ENCODE measurements at regions not wholly inside any gene's neighbourhood (a gene's known extent, or its start where the extent isn't known, plus 50 kb on each side); places are given as distances from the start of the nearest gene placed in this dataset.
"Not testable (repeated sequence)": the region's sequence is repeated elsewhere in the genome, so short reads cannot be mapped to it uniquely, and the experiment has no call there.

DNA sequence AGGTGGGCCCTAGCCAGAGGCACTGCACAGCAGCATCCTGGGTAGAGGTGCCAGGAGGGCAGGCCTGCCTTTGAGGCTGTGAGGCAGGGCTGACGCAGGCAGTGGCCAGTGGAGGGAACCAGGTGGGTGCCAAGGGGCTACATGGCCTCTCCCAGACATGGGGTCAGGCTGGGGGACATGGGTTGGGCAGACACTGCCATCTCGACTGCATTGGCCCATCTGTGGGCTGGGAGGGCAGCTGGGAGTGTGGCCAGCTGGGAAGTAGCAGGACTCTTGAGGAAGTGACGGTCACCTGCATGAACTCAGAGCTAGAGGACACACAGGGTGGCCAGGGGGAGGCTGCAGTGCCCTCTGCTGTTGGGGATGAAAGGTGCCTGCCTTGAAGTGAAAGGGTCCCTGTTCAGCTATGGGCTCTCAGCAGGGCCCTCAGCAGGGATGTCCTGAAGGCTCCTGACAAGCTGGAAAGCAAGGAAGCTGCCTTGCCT lies 294.6 kb downstream of the CCDC74A start:
- BruUV-seq (replicated peaks); intact Hi-C loops (cut with micrococcal nuclease; ENCODE audit: unreplicated experiment): not testable (repeated sequence)

GRCh38 chr2:131823058-131823457 lies 295.4 kb downstream of the CCDC74A start:
- H3K27ac ChIP-seq (ENCODE audit: low read length); H3K36me3 ChIP-seq (ENCODE audit: control insufficient read depth, insufficient read depth, low read length); ATAC-seq; intact Hi-C loops (cut with micrococcal nuclease; ENCODE audit: unreplicated experiment); H3K4me1 ChIP-seq (ENCODE audit: control insufficient read depth, insufficient read depth, low read length); H3K9me3 ChIP-seq (ENCODE audit: control insufficient read depth, insufficient read depth, low read depth, low read length); BruUV-seq (replicated peaks); CTCF ChIA-PET; DNase-seq (ENCODE audit: low read depth, low spot score); H3K4me3 ChIP-seq (ENCODE audit: low read depth in 2 of 2, low read length in 2 of 2); in situ Hi-C loops (cut with HindIII; ENCODE audit: low pct_unique_long_range_greater_than_20kb, low sequenced_read_pairs); H3K27me3 ChIP-seq (ENCODE audit: control insufficient read depth, insufficient read depth, low read length); POLR2A ChIA-PET: not testable (repeated sequence)

More for the DNA sequence above, 294.6 kb downstream of the CCDC74A start:
- CTCF ChIA-PET; H3K9me3 ChIP-seq (ENCODE audit: control insufficient read depth, insufficient read depth, low read depth, low read length); DNase-seq (ENCODE audit: low read depth, low spot score); H3K4me1 ChIP-seq (ENCODE audit: control insufficient read depth, insufficient read depth, low read length); POLR2A ChIA-PET; in situ Hi-C loops (cut with HindIII; ENCODE audit: low pct_unique_long_range_greater_than_20kb, low sequenced_read_pairs); H3K27ac ChIP-seq (ENCODE audit: low read length); H3K36me3 ChIP-seq (ENCODE audit: control insufficient read depth, insufficient read depth, low read length); H3K27me3 ChIP-seq (ENCODE audit: control insufficient read depth, insufficient read depth, low read length); ATAC-seq; H3K4me3 ChIP-seq (ENCODE audit: low read depth in 2 of 2, low read length in 2 of 2): not testable (repeated sequence)
- TF ChIP-seq CTCF (IDR thresholded peaks at IDR 0.05): peak; percentile 41; the same call in 1 of the 2 replicates

DNA sequence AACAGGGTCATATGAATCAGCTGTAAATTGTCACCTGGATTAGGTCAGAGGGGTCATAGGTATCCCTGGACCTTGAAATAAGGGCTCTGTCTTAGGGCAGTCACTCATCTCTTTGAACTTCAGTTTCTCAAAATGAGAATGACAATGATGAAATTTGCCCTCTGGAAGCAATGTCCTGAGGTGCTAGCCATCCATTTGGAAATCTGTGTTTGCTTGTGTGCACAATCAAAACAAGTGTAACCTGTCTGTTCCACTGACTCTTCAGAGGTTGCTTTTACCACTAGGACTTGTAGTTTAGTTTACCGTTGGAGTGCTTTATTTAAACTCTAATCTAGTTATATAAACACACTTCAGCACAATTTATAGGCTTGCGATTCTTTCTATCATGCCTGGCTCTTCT lies 297.3 kb downstream of the CCDC74A start:
- in situ Hi-C loops (cut with HindIII; ENCODE audit: low pct_unique_long_range_greater_than_20kb, low sequenced_read_pairs); H3K27me3 ChIP-seq (ENCODE audit: control insufficient read depth, insufficient read depth, low read length); CTCF ChIA-PET; POLR2A ChIA-PET; DNase-seq (ENCODE audit: low read depth, low spot score); H3K4me3 ChIP-seq (ENCODE audit: low read depth in 2 of 2, low read length in 2 of 2); H3K27ac ChIP-seq (ENCODE audit: low read length); BruUV-seq (replicated peaks); H3K4me1 ChIP-seq (ENCODE audit: control insufficient read depth, insufficient read depth, low read length); H3K9me3 ChIP-seq (ENCODE audit: control insufficient read depth, insufficient read depth, low read depth, low read length); intact Hi-C loops (cut with micrococcal nuclease; ENCODE audit: unreplicated experiment); ATAC-seq; H3K36me3 ChIP-seq (ENCODE audit: control insufficient read depth, insufficient read depth, low read length): not testable (repeated sequence)

GRCh38 chr2:131827481-131828163 lies 299.9 kb downstream of the CCDC74A start:
- H3K4me1 ChIP-seq (ENCODE audit: control insufficient read depth, insufficient read depth, low read length): no peaks in the 10 kb centered on the region
- no peak for ATAC-seq
- no TSS peak for BruUV-seq (replicated peaks)
- CTCF ChIA-PET: no interaction called here
- TF ChIP-seq, protein P1, sequence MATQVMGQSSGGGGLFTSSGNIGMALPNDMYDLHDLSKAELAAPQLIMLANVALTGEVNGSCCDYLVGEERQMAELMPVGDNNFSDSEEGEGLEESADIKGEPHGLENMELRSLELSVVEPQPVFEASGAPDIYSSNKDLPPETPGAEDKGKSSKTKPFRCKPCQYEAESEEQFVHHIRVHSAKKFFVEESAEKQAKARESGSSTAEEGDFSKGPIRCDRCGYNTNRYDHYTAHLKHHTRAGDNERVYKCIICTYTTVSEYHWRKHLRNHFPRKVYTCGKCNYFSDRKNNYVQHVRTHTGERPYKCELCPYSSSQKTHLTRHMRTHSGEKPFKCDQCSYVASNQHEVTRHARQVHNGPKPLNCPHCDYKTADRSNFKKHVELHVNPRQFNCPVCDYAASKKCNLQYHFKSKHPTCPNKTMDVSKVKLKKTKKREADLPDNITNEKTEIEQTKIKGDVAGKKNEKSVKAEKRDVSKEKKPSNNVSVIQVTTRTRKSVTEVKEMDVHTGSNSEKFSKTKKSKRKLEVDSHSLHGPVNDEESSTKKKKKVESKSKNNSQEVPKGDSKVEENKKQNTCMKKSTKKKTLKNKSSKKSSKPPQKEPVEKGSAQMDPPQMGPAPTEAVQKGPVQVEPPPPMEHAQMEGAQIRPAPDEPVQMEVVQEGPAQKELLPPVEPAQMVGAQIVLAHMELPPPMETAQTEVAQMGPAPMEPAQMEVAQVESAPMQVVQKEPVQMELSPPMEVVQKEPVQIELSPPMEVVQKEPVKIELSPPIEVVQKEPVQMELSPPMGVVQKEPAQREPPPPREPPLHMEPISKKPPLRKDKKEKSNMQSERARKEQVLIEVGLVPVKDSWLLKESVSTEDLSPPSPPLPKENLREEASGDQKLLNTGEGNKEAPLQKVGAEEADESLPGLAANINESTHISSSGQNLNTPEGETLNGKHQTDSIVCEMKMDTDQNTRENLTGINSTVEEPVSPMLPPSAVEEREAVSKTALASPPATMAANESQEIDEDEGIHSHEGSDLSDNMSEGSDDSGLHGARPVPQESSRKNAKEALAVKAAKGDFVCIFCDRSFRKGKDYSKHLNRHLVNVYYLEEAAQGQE (IDR thresholded peaks at IDR 0.05; ENCODE audit: insufficient read depth in 1 of 2, low read depth in 2 of 2, low read length in 1 of 2): no peak
- no peak for TF ChIP-seq TCF7L2 (IDR thresholded peaks at IDR 0.05; ENCODE audit: low read depth, low read length)
- TF ChIP-seq CTCF (IDR thresholded peaks at IDR 0.05): no peak
- TF ChIP-seq SIN3A (IDR thresholded peaks at IDR 0.05; ENCODE audit: borderline replicate concordance, insufficient read depth, low read depth, low read length): no peak
- no peak for TF ChIP-seq POLR2AphosphoS5 (IDR thresholded peaks at IDR 0.05; ENCODE audit: low read depth, low read length)
- H3K36me3 ChIP-seq (ENCODE audit: control insufficient read depth, insufficient read depth, low read length): no peaks in the 10 kb centered on the region
- no peak overlapping the region for H3K27ac ChIP-seq (ENCODE audit: low read length)
- POLR2A ChIA-PET: no interaction called here
- intact Hi-C loops (cut with micrococcal nuclease; ENCODE audit: unreplicated experiment): no loop called here
- no peak overlapping the region for H3K4me3 ChIP-seq (ENCODE audit: low read depth in 2 of 2, low read length in 2 of 2)
- no peak for DNase-seq (ENCODE audit: low read depth, low spot score)
- no peaks in the 10 kb centered on the region for H3K27me3 ChIP-seq (ENCODE audit: control insufficient read depth, insufficient read depth, low read length)
- in situ Hi-C loops (cut with HindIII; ENCODE audit: low pct_unique_long_range_greater_than_20kb, low sequenced_read_pairs): no loop called here
- no peaks in the 10 kb centered on the region for H3K9me3 ChIP-seq (ENCODE audit: control insufficient read depth, insufficient read depth, low read depth, low read length)

Data from Panc1 (cell line).